H9 (cell line): ENCODE measurements at regions not wholly inside any gene's neighbourhood (a gene's known extent, or its start where the extent isn't known, plus 50 kb on each side); places are given as distances from the start of the nearest gene placed in this dataset.

ENCODE experiments used
- DNase-seq: peaks from one replicate; pipeline ENCODE4 v3.0.0-alpha.2; 2017
- H2AFZ ChIP-seq: one replicate; pipeline ENCODE4 v1.6.1; 2013; ENCODE audit warnings: mild to moderate bottlenecking, low read length, control low read depth, moderate library complexity
- H2AK5ac ChIP-seq: 2 replicates; pipeline ENCODE4 v1.6.1; 2013; ENCODE audit warnings: low read length, control low read depth, mixed read lengths; ENCODE audit not compliant: insufficient read length
- H2BK120ac ChIP-seq: one replicate; pipeline ENCODE4 v1.6.1; 2013; ENCODE audit warnings: low read depth, mild to moderate bottlenecking, low read length, control low read depth, inconsistent platforms; ENCODE audit not compliant: poor library complexity, severe bottlenecking
- H2BK12ac ChIP-seq: 2 replicates; pipeline ENCODE4 v1.6.1; 2013; ENCODE audit warnings: low read length, control low read depth, mixed read lengths, low read depth; ENCODE audit not compliant: insufficient read length
- H2BK15ac ChIP-seq: 2 replicates; pipeline ENCODE4 v1.6.1; 2013; ENCODE audit warnings: low read depth, low read length, control low read depth
- H2BK20ac ChIP-seq: one replicate; pipeline ENCODE4 v1.6.1; 2013; ENCODE audit warnings: low read depth, mild to moderate bottlenecking, low read length, control low read depth, inconsistent platforms; ENCODE audit not compliant: poor library complexity, severe bottlenecking
- H2BK5ac ChIP-seq: 2 replicates; pipeline ENCODE4 v1.6.1; 2013; ENCODE audit warnings: low read length, control low read depth, mixed read lengths; ENCODE audit not compliant: insufficient read length
- H3K14ac ChIP-seq: 2 replicates; pipeline ENCODE4 v1.6.1; 2013; ENCODE audit warnings: low read length, control low read depth; ENCODE audit not compliant: insufficient read depth
- H3K18ac ChIP-seq: 2 replicates; pipeline ENCODE4 v1.6.1; 2013; ENCODE audit warnings: low read depth, mild to moderate bottlenecking, mixed read lengths, low read length, control low read depth; ENCODE audit not compliant: insufficient read length
- H3K23ac ChIP-seq: 2 replicates; pipeline ENCODE4 v1.6.1; 2013; ENCODE audit warnings: low read length, control low read depth, mixed read lengths, low read depth; ENCODE audit not compliant: insufficient read length
- H3K23me2 ChIP-seq: 2 replicates; pipeline ENCODE4 v1.6.1; 2013; ENCODE audit warnings: low read depth, mild to moderate bottlenecking, mixed read lengths, low read length, control low read depth; ENCODE audit not compliant: insufficient read length, poor library complexity, severe bottlenecking
- H3K27ac ChIP-seq: 2 replicates; pipeline ENCODE4 v1.5.1; 2013; ENCODE audit warnings: low read length, control low read depth, mixed read lengths, low read depth; ENCODE audit not compliant: insufficient read length
- H3K27me3 ChIP-seq: 2 replicates; pipeline ENCODE4 v1.6.1; 2013; ENCODE audit warnings: low read length, control low read depth, inconsistent platforms; ENCODE audit not compliant: insufficient read depth
- H3K4ac ChIP-seq: 2 replicates; pipeline ENCODE4 v1.6.1; 2013; ENCODE audit warnings: low read depth, mild to moderate bottlenecking, control low read depth, inconsistent platforms, low read length, moderate library complexity
- H3K4me1 ChIP-seq: 2 replicates; pipeline ENCODE4 v1.6.1; 2013; ENCODE audit warnings: low read length, control low read depth, inconsistent platforms; ENCODE audit not compliant: insufficient read depth
- H3K4me2 ChIP-seq: 2 replicates; pipeline ENCODE4 v1.6.1; 2013; ENCODE audit warnings: low read length, control low read depth, mixed read lengths; ENCODE audit not compliant: insufficient read length, insufficient read depth
- H3K56ac ChIP-seq: 2 replicates; pipeline ENCODE4 v1.6.1; 2013; ENCODE audit warnings: low read depth, mild to moderate bottlenecking, mixed read lengths, low read length, control low read depth; ENCODE audit not compliant: insufficient read length
- H3K79me1 ChIP-seq: 2 replicates; pipeline ENCODE4 v1.6.1; 2013; ENCODE audit warnings: low read depth, mild to moderate bottlenecking, moderate library complexity, low read length, control low read depth, inconsistent platforms; ENCODE audit not compliant: insufficient read depth, poor library complexity, severe bottlenecking
- H3K79me2 ChIP-seq: 2 replicates; pipeline ENCODE4 v1.6.1; 2013; ENCODE audit warnings: low read length, control low read depth, inconsistent platforms; ENCODE audit not compliant: insufficient read depth
- H3K9ac ChIP-seq: 2 replicates; pipeline ENCODE4 v1.6.1; 2013; ENCODE audit warnings: low read length, control low read depth, mixed read lengths; ENCODE audit not compliant: insufficient read length; ENCODE audit errors: extremely low read depth
- H3K9me3 ChIP-seq: one replicate; pipeline ENCODE4 v1.6.1; 2013; ENCODE audit warnings: low read depth, low read length, inconsistent platforms; ENCODE audit not compliant: control insufficient read depth
- H3T11ph ChIP-seq: one replicate; pipeline ENCODE4 v1.6.1; 2013; ENCODE audit warnings: mild to moderate bottlenecking, low read length, control low read depth, inconsistent platforms
- H4K20me1 ChIP-seq: one replicate; pipeline ENCODE4 v1.6.1; 2013; ENCODE audit not compliant: control insufficient read depth, insufficient read length, insufficient read depth
- H4K5ac ChIP-seq: 2 replicates; pipeline ENCODE4 v1.6.1; 2013; ENCODE audit warnings: low read depth, mild to moderate bottlenecking, mixed read lengths, low read length, control low read depth; ENCODE audit not compliant: insufficient read length
- H4K8ac ChIP-seq: replicated peaks from 2 replicates; pipeline ENCODE4 v1.6.1; 2013; ENCODE audit warnings: low read length, control low read depth, mixed read lengths, low read depth; ENCODE audit not compliant: insufficient read length
- H4K91ac ChIP-seq: 2 replicates; pipeline ENCODE4 v1.6.1; 2013; ENCODE audit warnings: low read depth, mild to moderate bottlenecking, moderate library complexity, mixed read lengths, low read length, control low read depth; ENCODE audit not compliant: insufficient read length
- H3K27ac Mint-ChIP-seq, 3 experiments: 2 replicates in 2 of 3; 3 replicates in 1 of 3; pipeline ENCODE4 v1.8.0; 2020 to 2021; ENCODE audit warnings: mixed read lengths in 3 of 3, mild to moderate bottlenecking in 1 of 3, moderate library complexity in 1 of 3
- H3K27me3 Mint-ChIP-seq: 2 replicates; pipeline ENCODE4 v1.8.0; 2021; ENCODE audit warnings: low read depth, mild to moderate bottlenecking, moderate library complexity, mixed read lengths
- H3K36me3 Mint-ChIP-seq, 3 experiments: 2 replicates in 2 of 3; 3 replicates in 1 of 3; pipeline ENCODE4 v1.8.0; 2020 to 2021; ENCODE audit warnings: low read depth in 3 of 3, mixed read lengths in 3 of 3; ENCODE audit not compliant: insufficient read depth in 1 of 3
- H3K4me1 Mint-ChIP-seq, 2 experiments: 2 replicates each; pipeline ENCODE4 v1.8.0; 2020; ENCODE audit warnings: mixed read lengths in 2 of 2
- H3K4me3 Mint-ChIP-seq, 2 experiments: 2 replicates in 1 of 2; 3 replicates in 1 of 2; pipeline ENCODE4 v1.8.0; 2020 to 2021; ENCODE audit warnings: mild to moderate bottlenecking in 2 of 2, mixed read lengths in 2 of 2, moderate library complexity in 1 of 2
- H3K9me3 Mint-ChIP-seq, 2 experiments: 2 replicates in 1 of 2; 3 replicates in 1 of 2; pipeline ENCODE4 v1.8.0; 2020; ENCODE audit warnings: mild to moderate bottlenecking in 2 of 2, mixed read lengths in 2 of 2, moderate library complexity in 1 of 2
- CTCF ChIP-seq: fragments of 200-600 bp; sonication (generic); conservative IDR thresholded peaks from 3 replicates; pipeline ENCODE4 v1.8.0; 2021; ENCODE audit warnings: antibody characterized with exemption, mild to moderate bottlenecking
- WGBS: extraction: QIAGEN DNeasy Blood & Tissue Kit; methylation state at CpG from one replicate; pipeline ENCODE4 v1.1.7; 2013; ENCODE audit warnings: missing lambda C conversion rate, low lambda C conversion rate, mixed read lengths; ENCODE audit not compliant: insufficient read length; ENCODE audit errors: extremely low coverage; 5-methylcytosine and 5-hydroxymethylcytosine counted together

GRCh38 chr5:2169850-2170760 is 287.4 kb upstream of the IRX4 start:
- Histone ChIP-seq H2BK12ac (no peak overlapping the region), H3K9me3 (no peaks in the 10 kb centered on the region), H4K91ac (no peak overlapping the region), H2AFZ (no peak overlapping the region), H3K9ac (no peak overlapping the region), H3K23ac (no peak overlapping the region), H3K4me2 (no peak overlapping the region), H3K27me3 (no peaks in the 10 kb centered on the region), H3K27ac (no peak overlapping the region), H3K14ac (no peak overlapping the region), H4K8ac (no peak overlapping the region), H3K79me2 (no peaks in the 10 kb centered on the region), H3K56ac (no peak overlapping the region), H3K4ac (no peak overlapping the region), H3K23me2 (no peaks in the 10 kb centered on the region), H2BK5ac (no peak overlapping the region), H4K20me1 (no peaks in the 10 kb centered on the region), H3K18ac (no peak overlapping the region), H3T11ph (no peak overlapping the region), H4K5ac (no peak overlapping the region), H2BK20ac (no peak overlapping the region), H2AK5ac (no peak overlapping the region), H2BK120ac (no peak overlapping the region), H3K4me1 (no peaks in the 10 kb centered on the region; the same call in 1 of the 2 replicates), H2BK15ac (no peak overlapping the region), H3K79me1 (no peaks in the 10 kb centered on the region)
- no peak overlapping the region; a peak in 1 of 5 replicates for H3K4me3 Mint-ChIP-seq
- no peak for TF ChIP-seq CTCF
- peaks cover 0 to 1% of the 10 kb centered on the region in 2 experiments; a peak in 1 of 5 replicates for H3K9me3 Mint-ChIP-seq
- no CpG with 5 or more reads among the region's 47 CpGs for WGBS
- H3K4me1 Mint-ChIP-seq: peaks cover 18% of the 10 kb centered on the region in 2 experiments
- no peak for DNase-seq
- no peaks in the 10 kb centered on the region for H3K36me3 Mint-ChIP-seq
- peaks cover 7% of the 10 kb centered on the region for H3K27me3 Mint-ChIP-seq
- H3K27ac Mint-ChIP-seq: no peak overlapping the region
